ENCODE measurements at regions not wholly inside any gene's neighbourhood (a gene's known extent, or its start where the extent isn't known, plus 50 kb on each side); places are given as distances from the start of the nearest gene placed in this dataset.
"Not testable (repeated sequence)": the region's sequence is repeated elsewhere in the genome, so short reads cannot be mapped to it uniquely, and the experiment has no call there.

DNA sequence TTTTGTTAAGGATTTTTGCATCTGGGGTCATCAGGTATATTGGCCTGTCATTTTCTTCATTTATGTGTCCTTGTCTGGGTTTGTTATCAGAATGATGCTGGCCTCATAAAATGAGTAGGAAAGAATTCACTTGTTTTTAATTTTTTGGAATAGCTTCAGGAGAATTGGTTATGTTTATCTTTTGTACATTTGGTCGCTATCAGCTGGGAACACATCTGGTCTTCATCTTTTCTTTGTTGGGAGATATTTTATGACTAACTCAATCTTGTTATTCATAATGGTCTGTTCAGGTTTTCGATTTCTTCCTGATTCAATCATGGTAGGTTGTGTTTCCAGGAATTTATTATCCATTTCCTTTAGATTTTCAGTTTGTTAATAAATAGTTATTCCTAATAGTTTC is 207.5 kb upstream of the ASCC3 start:
- in situ Hi-C loops (cut with HindIII; ENCODE audit: low pct_ligation_motif_present, low pct_unique_long_range_greater_than_20kb, low sequenced_read_pairs) = no loop called here
- DNase-seq = no peak

GRCh38 chr6:101089640-101090039 is 208.5 kb upstream of the ASCC3 start:
- in situ Hi-C loops (cut with HindIII; ENCODE audit: low pct_ligation_motif_present, low pct_unique_long_range_greater_than_20kb, low sequenced_read_pairs) = no loop called here
- no peak for DNase-seq

DNA sequence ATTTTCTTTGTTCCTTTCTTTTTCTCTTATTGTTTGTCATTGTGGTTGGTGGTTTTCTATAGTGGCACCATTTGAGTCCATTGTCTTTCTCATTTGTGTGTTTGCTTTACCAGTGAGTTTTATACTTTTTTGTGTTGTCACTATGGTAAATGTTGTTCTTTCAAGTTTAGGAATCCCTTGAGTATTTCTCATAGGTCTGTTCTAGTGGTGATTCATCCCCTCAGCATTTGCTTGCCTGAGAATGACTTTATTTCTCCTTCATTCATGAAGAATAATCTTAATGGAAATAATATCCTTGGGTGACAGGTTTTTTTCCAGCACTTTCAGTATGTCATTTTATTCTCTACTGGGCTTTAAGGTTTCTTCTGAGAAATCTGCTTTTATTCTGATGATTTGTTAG is 209.2 kb upstream of the ASCC3 start:
- in situ Hi-C loops (cut with HindIII; ENCODE audit: low pct_ligation_motif_present, low pct_unique_long_range_greater_than_20kb, low sequenced_read_pairs) = no loop called here
- no peak for DNase-seq

DNA sequence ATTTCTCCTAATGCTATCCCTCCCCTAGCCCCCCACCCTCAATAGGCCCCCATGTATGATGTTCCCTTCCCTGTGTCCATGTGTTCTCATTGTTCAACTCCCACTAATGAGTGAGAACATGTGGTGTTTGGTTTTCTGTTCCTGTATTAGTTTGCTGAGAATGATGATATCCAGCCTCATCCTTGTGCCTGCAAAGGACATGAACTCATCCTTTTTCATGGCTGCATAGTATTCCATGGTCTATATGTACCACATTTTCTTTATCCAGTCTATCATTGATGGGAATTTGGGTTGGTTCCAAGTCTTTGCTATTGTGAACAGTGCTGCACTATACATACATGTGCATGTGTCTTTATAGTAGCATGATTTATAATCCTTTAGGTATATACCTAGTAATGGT is 217.5 kb upstream of the ASCC3 start:
- in situ Hi-C loops (cut with HindIII; ENCODE audit: low pct_ligation_motif_present, low pct_unique_long_range_greater_than_20kb, low sequenced_read_pairs); DNase-seq: not testable (repeated sequence)

DNA sequence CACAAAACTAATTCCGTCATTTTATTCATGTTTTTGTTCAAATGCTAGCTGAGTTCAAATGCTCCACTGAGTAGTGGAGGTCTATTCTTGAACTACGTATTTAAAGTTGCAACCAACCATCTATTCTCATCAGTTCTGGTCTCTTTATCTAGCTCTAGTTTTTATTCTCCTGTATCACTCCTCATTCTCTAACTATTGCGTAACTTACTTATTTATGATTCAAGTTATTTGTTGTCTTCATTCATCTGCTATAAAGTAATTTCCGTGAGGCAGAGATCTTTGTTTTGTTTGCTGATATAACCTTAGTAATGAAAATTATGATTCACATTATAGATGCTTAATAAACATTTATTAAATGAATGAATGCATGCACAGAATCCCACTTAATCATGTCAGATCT is 221.6 kb upstream of the ASCC3 start:
- DNase-seq = no peak
- in situ Hi-C loops (cut with HindIII; ENCODE audit: low pct_ligation_motif_present, low pct_unique_long_range_greater_than_20kb, low sequenced_read_pairs) = no loop called here

DNA sequence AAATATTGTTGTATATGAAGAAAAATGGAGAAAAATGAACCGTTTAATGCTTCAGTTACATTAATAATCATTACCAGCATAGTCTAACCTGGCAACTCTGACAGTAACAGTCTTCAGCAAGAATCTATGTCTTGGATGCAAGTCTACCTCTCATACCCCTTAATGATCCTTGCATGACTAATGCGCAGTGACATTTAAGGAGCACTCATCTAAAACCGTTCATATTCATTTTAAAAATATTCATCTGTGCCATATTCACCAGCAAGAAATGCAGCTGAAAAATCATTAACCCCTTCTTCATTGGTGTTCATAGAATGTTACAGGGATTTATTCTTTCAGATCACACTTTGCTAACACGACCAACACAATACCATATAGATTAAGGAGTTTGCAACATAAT is 227.2 kb upstream of the ASCC3 start:
- in situ Hi-C loops (cut with HindIII; ENCODE audit: low pct_ligation_motif_present, low pct_unique_long_range_greater_than_20kb, low sequenced_read_pairs) = no loop called here

DNA sequence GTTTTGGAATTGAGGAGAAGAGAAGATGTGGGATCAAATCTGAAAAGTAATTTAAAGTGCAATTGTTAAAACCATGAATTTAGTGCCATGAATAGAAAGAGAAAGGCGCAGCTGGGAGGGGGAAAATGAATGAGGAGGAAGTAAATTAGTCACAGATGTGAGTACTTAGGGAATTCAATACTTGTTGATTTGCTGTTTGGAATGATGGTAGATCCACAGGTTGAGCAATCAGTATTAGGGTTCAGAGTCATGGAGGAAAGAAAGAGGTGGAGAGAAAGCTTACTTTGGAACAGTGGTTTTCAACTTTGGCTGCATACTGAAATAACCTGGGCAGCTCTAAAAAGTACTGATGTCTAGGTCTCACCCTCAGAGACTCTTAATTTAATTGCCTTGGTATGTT is 229.7 kb upstream of the ASCC3 start:
- no peak for DNase-seq
- in situ Hi-C loops (cut with HindIII; ENCODE audit: low pct_ligation_motif_present, low pct_unique_long_range_greater_than_20kb, low sequenced_read_pairs) = no loop called here

More for the DNA sequence above, 227.2 kb upstream of the ASCC3 start:
- DNase-seq = no peak

DNA sequence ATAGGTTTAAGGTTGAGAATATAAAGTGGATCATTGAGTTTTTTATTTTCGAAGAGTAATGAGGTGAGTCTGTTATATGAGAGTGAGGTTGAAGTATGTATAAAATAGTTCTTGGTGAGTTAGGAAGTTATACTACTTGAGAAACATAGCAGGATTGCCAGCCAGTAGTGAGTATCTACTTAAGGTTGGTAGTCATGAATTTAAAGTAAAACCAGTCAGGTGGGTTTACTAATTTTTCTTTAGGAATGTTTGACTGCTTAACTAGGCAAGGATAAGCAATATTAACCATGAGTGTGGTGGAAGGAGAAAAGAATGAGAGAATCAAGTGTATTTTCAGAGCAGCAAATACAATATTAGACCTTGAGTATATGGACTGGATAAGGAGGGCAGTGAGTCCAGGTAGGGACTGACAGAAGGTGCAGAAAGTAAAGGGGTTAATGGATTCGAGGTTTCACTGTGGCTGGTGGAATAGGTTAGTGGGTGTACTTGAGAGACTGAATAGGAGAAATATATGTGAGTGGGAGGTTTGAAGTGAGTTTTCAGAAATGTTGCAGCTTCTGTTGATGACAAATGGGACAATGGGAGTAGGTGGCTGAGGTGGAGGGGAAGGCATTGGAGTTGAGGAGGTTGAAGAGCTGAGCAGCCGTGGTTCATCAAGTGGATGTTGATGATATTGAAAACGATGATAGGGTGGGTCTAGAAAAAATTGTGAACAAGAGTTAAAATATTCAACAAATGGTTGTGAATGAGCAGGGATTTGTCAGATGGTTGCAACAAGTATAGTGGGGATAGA is 232.5 kb upstream of the ASCC3 start:
- no peak for DNase-seq
- in situ Hi-C loops (cut with HindIII; ENCODE audit: low pct_ligation_motif_present, low pct_unique_long_range_greater_than_20kb, low sequenced_read_pairs) = no loop called here

- peak; percentile 22 for DNase-seq
- in situ Hi-C loops (cut with HindIII; ENCODE audit: low pct_ligation_motif_present, low pct_unique_long_range_greater_than_20kb, low sequenced_read_pairs) = no loop called here
Measured at GRCh38 chr6:101114703-101115102, 233.6 kb upstream of the ASCC3 start.

GRCh38 chr6:101116337-101116736 is 235.2 kb upstream of the ASCC3 start:
- in situ Hi-C loops (cut with HindIII; ENCODE audit: low pct_ligation_motif_present, low pct_unique_long_range_greater_than_20kb, low sequenced_read_pairs) = no loop called here

DNA sequence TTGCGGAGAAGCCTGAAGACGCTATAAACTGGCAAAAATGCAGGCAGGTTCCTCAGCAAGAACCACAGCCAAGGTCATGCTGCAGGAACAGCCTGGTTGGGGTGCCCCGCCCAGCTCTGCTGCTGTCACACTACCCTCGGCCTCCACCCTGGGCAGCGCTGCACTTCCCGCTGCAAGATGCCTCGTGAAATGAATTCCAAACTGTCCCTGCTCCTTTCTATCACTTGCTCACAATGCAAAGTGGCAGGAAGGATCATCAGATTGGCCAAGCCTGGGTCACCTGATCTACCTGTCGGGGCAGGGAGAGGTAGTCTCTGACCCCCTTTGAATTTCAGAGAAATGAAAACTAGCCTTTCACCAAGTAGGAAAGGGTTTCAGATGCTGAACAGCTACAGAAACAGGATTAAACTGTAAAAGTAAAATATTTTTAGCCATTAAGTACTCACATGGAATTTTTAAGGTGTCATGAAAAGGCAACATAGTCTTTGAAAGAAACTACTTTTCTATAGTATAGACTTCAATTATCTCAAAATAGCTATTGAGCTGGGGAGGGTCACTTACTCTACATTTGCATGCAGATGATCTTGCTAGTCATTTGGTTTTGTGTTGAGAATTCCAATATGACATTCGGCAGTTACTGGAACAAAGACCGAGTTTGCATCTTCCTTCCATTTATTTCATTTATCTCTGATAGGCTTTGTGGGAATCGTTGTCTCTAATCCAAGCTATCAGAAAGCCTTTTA is 236.4 kb upstream of the ASCC3 start:
- no peak for DNase-seq
- in situ Hi-C loops (cut with HindIII; ENCODE audit: low pct_ligation_motif_present, low pct_unique_long_range_greater_than_20kb, low sequenced_read_pairs) = no loop called here

More at GRCh38 chr6:101116337-101116736, 235.2 kb upstream of the ASCC3 start:
- no peak for DNase-seq

- in situ Hi-C loops (cut with HindIII; ENCODE audit: low pct_ligation_motif_present, low pct_unique_long_range_greater_than_20kb, low sequenced_read_pairs) = no loop called here
Measured at GRCh38 chr6:101118136-101118396, 236.9 kb upstream of the ASCC3 start.

DNA sequence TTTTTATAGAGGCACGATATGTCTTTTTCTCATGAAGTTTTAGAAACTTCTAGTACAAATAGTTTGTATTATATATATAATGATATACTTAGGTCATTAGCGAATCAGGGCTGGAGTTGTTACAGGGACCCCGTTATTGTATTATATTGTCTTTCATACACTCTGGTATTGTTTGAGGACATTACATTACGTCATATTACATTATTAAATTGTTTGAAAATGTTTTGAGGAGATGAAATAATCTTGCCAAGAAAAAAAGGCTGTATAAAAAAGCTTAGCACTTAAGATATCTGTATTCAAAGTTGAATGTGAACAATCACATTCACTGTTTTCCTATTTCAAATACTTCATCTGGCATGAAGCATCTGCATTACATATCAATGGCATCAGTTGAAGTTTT is 239.6 kb upstream of the ASCC3 start:
- no peak for DNase-seq
- in situ Hi-C loops (cut with HindIII; ENCODE audit: low pct_ligation_motif_present, low pct_unique_long_range_greater_than_20kb, low sequenced_read_pairs) = no loop called here

More at GRCh38 chr6:101118136-101118396, 236.9 kb upstream of the ASCC3 start:
- no peak for DNase-seq

DNA sequence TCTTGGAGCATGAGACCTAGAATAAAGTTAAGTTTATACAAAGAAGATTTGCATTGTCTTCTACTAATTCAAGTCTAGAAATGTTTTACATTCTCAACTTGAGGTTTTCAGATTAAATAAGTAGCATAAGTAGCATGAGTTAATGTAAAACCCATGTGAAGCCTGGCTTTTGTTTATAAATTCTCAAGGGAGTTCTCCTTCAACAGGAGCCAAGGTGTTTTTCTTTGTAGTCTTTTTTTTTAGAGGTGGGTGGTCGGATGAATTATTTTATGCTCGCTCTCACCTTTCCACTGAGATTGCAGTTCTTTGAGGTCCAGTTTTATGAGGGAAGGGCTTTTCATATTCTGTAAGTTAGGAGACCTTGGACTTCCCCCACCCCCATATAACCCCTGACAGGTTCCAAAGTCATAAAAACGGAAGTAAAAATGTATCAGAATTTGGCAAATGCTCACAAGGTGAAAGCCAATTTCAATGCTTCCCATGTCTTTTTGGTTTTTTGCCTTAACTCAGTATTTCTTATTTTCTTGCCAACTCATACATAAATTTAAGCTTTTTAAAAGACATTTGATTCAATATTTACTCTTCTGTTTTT is 244.3 kb upstream of the ASCC3 start:
- no peak for DNase-seq
- in situ Hi-C loops (cut with HindIII; ENCODE audit: low pct_ligation_motif_present, low pct_unique_long_range_greater_than_20kb, low sequenced_read_pairs) = no loop called here

- no peak for DNase-seq
- in situ Hi-C loops (cut with HindIII; ENCODE audit: low pct_ligation_motif_present, low pct_unique_long_range_greater_than_20kb, low sequenced_read_pairs) = no loop called here
Measured at GRCh38 chr6:101126501-101126900, 245.4 kb upstream of the ASCC3 start.

GRCh38 chr6:101129851-101130250 is 248.7 kb upstream of the ASCC3 start:
- in situ Hi-C loops (cut with HindIII; ENCODE audit: low pct_ligation_motif_present, low pct_unique_long_range_greater_than_20kb, low sequenced_read_pairs) = no loop called here
- no peak for DNase-seq

- no peak for DNase-seq
- in situ Hi-C loops (cut with HindIII; ENCODE audit: low pct_ligation_motif_present, low pct_unique_long_range_greater_than_20kb, low sequenced_read_pairs) = no loop called here
Measured at GRCh38 chr6:101146389-101146788, 247.1 kb upstream of the GRIK2 start.

GRCh38 chr6:101150226-101150625 is 243.3 kb upstream of the GRIK2 start:
- in situ Hi-C loops (cut with HindIII; ENCODE audit: low pct_ligation_motif_present, low pct_unique_long_range_greater_than_20kb, low sequenced_read_pairs) = no loop called here
- no peak for DNase-seq

GRCh38 chr6:101157638-101158037 is 235.9 kb upstream of the GRIK2 start:
- in situ Hi-C loops (cut with HindIII; ENCODE audit: low pct_ligation_motif_present, low pct_unique_long_range_greater_than_20kb, low sequenced_read_pairs); DNase-seq: not testable (repeated sequence)

DNA sequence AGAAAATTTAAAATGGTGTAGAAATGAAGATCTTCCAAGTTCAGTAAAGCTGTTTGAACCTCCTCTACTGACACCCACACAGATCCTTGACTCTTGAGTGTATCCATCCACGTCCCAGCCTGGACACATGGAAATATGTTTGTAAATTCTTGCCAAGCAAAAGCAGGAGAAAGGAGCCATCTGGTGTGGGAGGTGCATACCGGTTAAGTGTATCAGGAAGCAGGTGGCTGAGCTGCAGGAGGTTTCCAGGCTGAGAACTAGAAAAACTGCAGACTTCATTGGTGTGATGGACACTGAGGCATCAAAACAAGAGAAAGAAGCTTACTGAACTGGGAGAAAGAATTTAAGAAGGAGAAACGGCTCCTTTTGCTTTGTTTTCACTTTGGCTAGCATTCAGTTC is 229.9 kb upstream of the GRIK2 start:
- in situ Hi-C loops (cut with HindIII; ENCODE audit: low pct_ligation_motif_present, low pct_unique_long_range_greater_than_20kb, low sequenced_read_pairs) = no loop called here
- no peak for DNase-seq
